ENCODE measurements at regions not wholly inside any gene's neighbourhood (a gene's known extent, or its start where the extent isn't known, plus 50 kb on each side); places are given as distances from the start of the nearest gene placed in this dataset.

DNA sequence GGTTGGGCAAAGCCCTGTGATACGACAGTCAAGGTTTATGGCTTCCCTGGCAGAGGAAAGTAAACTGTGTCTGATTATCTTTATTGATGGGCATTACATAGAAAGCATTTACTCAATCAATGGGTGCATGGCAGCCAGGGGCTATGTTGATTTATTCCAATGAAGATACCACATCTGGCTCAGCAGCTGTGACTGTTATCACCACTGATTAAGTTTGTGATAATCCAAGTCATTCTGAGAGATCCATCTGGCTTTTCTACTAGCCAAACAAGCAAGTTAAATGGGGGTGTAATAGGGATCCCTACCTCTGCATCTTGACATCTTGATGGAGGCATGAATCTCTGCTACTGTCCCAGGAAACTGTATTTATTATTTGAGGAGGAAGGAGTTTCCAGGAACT is 86.7 kb downstream of the KLF6 start:
- TF ChIP-seq EZH2 (IDR thresholded peaks at IDR 0.05) (no peak), POLR2AphosphoS5 (IDR thresholded peaks at IDR 0.05; ENCODE audit: borderline replicate concordance, low read depth, low read length) (no peak)
